ENCODE measurements at regions not wholly inside any gene's neighbourhood (a gene's known extent, or its start where the extent isn't known, plus 50 kb on each side); places are given as distances from the start of the nearest gene placed in this dataset.
"Not testable (repeated sequence)": the region's sequence is repeated elsewhere in the genome, so short reads cannot be mapped to it uniquely, and the experiment has no call there.

DNA sequence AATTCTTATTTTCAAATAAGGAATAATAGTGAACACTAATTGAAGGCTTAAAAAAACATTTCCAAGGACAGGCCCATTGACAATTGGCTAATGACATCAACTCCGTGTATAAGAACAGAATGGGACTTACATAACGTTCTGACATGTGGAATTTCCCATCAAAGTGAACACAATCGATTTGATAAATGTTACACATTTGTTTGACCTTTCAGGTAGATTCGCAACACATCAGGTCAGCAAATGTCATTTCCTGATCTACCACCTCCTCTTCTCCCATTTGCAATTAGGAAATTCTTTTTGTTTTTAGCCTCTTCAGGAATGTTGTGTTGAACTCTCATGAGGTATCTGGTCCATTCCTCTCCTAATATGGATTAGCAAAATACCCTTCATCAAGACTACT, 292.9 kb upstream of the SLC14A2 start:
- no peak for DNase-seq

DNA sequence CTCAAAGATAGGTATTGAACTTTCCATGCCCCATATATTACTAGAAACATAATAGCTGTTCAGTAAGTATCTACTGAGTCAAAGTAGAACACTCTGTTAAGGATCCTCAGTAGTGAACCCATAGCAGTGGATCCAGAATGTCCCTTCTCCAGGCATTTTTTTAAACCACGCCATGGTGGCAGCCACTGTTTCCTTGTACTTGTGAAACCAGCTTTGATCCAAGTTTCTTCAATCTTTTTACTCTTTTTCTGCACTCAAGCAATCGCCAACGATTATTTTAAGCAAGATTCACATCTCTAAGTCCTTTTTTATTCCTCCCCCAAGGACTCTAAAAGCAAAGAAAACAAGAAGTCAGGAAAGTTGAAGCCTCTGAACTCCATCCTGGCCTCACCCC, 291.2 kb upstream of the SLC14A2 start:
- no peak for DNase-seq

DNA sequence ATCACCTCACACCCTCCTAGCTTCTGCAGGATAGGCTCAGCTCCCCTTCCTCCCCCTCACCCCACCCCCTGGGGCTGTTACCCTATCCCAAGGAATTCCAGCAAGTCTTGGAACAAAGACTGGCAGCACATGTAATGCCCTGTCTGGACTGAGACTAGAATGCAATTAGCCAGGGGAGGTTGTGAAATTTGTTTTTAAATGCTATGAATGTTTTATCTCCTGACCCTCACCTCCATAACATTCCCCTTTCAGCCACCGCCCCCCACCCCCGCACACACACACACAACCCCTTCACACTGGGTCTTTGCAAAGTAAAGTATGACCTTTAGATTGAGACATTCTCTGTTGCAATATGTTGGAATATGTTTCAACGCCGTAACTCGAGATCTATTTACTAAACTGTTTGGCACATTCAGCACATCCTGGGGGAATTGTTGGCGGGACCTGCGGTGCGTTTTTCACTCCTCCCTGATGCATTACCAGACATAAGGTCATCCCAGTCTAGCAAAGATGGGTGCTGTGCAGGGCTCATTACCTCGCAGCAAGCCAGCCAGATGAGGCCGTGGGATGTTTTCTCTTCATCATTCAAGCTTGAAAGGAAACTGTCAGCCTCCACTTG, 290.7 kb upstream of the SLC14A2 start:
- DNase-seq, result no peak

DNA sequence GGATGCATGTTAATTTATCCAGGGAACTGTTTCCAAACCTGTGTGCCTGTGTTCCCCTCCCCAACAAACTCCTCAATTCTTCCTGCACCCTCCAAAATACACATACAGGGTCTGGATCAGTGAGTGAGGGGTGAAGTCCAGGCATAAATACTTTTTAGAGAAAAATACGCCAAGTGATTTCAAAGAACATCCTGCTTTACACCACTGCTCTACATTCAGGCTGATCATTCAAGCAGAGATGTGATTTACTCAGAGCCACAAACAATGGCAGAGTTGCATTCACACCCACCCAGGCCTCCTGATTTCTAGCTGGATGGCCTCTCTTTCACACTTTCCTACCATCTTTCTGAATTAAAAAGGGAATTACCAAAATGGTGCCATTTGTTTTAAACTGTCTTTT, 289.5 kb upstream of the SLC14A2 start:
- no peak for DNase-seq

DNA sequence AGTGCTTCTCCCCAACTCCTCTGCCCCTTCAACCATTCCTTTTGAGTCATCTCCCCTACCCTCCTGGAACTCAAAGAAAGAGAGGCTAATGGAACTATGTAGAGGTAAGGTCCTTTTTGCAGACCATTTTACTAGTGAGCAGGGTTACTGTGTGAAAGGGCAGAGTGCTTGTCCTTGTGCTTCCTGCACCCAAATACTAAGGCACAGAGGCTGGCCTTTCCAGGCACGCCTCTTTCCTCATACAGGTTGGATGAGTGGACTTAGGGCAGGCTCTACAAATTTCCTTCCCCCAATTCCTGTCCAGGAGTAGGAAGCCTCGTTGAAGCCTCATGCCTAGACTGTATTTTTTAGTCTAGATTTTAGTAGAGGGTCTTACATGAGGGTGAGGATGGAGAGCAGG, 288.8 kb upstream of the SLC14A2 start:
- no peak for DNase-seq

DNA sequence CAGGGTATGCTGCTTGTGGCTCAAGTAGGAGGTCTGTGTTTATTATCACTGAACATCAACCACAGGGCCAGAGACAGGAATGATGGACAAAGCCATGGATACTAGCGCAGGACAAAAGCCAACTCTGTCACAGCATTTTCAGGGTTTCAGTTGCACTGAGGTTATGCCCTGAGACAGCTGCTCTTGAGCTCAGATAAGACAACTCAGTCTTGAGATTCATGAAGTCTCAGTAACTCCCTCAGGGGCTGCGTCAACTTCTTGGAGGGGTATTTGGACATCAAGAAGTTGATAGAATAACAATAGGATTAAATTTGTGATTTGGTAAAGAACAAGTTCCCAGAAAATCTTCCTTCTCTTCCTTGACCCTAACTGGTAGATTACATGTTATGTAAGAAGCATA, 287.0 kb upstream of the SLC14A2 start:
- no peak for DNase-seq

DNA sequence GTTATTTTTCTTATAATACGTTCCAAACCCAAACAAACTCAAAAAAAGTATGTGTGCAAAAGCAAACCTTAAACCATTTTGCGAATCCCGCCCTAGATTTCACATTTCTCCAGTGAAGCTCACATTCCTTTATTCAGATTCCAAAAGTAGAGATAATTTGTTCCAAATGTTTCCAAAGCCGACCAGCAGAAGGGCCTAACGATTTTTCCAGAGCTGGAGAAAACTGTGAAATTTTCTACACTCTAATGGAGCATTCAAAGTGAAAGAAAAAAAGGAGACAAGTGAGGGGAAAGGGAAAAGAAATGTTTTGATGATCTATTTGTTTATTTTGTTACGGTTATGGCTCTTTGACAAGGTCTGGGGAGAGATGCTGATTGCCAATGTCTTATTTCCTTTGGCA, 286.5 kb upstream of the SLC14A2 start:
- DNase-seq, result no peak

DNA sequence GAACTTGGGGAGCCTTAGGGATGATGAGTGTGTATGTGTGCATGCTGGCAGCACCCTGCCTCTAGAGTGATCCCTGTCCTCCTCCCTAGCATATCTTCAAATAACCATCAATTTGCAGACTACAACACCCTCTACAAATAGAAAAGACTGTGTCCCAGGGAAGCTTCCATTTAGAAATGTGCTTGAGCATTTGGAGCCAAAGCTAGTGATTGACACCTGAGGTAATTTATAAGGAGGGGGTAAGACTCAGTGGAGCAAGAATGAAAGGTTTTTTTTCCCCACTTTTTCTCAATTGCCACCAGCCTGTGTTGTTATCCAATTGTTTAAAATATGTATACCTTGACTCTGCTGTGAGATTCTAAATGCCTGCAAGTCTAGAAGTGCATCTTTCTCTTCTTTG, 286.0 kb upstream of the SLC14A2 start:
- no peak for DNase-seq

DNA sequence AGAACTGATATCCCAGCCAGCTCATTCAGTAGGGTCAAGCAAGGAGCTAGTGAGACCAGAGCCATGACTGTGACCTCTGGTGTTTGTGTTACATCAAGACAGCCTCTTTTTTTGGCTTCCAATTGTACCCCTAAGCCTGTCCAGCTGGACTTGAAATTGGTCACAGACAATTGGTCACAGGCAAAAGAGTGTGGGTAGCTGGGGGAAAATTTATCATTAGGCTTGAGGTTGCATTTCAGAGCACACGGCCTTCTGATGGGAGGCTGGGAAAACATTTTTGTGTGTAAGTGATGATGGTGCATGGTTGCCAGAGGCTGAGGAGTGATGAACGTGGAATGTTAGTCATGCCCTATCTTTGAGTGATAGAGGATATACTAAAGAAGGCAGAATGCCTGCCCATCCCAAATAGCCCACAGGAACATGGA, 285.1 kb upstream of the SLC14A2 start:
- DNase-seq, result no peak

DNA sequence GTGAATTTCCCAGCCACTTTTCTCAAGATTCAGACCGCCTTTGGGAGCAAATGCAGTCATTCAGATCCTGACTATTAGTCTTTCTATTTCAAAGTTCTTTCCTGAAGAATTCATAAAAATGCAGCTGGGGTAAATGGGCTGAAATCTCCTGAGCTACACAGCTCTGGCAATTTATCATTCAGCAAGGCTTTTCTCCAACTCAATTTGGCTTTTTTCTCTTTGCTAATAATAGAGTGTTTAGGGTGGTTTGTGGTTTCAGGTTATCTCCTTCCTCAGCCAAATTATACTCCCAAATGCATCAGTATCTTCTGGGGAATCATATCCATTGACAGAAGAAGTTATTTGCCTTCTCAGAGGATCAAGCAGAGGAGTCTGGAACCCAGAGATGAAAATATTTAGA, 282.4 kb upstream of the SLC14A2 start:
- DNase-seq, result no peak

DNA sequence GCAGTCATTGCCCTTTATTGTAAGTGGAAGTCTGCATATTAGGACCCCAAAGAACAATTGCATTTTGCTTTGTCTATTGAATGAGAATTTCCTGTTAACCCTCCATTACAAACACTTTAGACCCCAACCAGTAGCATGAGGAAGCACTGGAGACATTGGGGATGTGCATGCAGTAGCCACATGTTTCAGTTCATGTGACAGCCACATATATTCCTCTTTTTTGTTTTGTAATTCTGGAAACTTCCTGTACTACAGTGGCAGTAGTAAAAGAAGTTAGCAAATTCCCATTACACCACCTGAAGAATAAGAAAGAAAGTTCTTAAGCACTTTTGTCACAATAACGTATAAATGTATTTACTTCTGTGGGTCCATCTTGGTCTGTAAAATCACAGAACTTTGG, 281.1 kb upstream of the SLC14A2 start:
- DNase-seq, result no peak

DNA sequence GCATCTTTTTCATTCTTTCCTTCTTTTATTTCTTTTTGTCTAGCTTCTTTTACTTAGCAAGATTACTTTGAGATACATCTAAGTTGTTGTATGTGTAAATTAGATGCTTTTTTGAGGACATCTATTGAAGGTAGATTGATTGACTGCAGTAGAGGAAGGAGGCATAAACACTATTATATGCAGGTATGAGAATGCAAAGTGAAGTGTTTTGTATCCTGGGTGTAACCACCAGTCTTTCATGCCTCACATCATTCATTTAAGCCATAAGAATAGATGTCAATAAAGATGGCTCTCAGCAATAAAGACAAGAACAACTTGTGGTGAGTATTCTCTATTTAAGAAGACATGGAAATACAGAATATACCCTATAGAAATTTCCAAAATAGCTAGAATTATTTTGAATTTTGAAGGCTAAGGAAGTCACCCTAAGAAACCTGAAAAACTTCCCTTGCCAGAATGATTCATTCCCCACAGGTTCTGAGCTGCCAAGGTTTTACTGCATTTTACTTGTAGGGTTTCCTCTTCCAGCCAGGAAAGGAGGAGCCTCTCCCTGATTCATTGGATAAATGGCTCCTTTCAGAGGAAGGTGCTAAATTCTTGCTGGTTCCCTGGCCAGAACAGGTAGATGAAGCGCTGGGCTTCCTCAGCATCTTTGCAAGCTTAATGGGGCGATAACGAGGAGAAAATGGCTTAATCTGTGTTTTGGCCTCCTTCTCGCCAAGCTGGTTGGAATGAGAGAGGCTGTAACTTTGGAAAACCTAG, 279.8 kb upstream of the SLC14A2 start:
- DNase-seq, result no peak

DNA sequence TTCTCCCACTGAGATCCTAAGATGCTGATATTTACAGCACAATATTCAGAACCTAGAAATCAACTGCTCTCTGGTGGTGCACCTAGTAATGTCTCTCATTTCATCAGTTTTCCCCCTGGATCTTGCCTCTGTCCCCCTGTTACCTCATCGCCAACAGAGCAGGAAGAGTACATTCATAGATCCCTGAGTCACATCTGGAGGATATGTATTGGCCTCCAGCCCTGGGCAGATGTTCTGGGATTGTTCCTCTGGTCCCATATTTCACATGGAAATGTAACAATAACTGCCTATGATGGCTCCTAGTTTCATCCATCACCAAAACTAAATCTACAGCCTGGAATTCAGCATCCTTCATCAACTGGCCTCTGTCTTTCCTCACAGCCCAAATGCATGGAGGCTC, 278.8 kb upstream of the SLC14A2 start:
- no peak for DNase-seq

DNA sequence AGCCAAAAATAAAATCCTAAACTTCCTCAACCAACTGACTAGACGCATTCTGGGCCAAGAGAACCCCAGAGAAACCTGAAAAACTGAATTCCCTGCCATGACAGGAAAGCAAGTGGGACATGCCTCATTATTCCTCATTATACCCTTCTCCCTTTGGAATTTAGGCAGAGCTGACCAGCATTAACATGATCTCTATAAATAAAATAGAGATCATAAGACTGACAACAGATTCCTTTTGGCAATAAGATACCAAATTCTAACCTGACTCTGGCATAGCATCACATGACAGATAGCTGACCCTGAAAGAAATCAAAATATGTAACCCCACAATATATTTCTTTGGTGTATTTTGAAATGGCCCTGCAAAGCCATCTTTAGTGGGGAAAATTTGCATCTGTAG, 277.8 kb upstream of the SLC14A2 start:
- DNase-seq, result no peak

DNA sequence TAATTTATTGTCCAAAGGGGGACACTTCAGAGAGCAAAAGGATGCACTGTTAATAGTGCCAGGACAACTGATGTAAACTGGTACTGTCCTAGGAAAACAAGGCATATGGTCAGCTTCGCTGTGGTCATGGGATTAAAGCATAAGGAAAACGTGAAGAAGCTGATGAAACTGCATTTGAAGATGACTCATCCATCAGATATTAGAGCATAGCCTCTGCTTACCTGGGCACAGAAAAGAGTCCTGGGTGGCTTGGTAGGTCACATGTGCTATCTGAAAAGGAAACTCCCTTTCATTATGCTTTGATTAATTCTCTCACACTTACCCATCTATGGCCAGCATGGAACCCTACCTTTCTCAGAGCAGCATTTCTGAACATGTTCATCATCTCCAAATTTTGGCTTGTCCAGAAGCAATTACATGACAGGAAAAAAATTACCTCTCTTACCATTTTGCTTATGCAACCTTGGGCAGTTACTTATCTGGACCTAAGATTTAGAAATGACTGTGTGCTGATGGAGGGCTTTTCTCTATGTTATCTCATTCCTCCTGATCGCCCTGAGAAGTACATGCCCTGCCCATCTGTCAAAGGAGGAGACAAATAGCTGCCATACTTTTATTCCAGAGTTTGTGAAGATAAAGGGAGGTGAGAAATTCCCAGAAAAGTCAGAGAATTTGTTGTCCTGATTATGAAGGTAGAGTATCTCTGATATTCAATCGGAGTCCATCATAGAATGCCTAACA, 275.3 kb upstream of the SLC14A2 start:
- DNase-seq, result no peak

DNA sequence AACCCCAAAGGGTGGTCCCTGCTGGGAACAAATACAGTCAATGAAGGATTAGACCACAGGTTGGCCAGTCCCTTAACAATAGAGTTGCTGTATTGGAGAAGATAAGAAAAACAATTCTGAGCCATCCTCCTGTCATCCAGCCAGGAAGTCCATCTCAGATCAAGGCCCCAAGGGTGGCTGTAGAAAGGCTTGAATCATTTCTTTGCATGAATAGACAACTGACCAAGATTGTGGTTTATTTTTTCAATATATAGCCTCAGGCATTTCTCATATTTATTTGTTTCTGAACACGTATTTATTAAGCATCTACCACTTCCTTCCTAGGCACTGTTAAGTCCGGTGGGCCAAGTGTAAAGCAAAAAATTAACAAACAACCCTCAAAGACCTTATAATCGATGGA, 274.4 kb upstream of the SLC14A2 start:
- no peak for DNase-seq

DNA sequence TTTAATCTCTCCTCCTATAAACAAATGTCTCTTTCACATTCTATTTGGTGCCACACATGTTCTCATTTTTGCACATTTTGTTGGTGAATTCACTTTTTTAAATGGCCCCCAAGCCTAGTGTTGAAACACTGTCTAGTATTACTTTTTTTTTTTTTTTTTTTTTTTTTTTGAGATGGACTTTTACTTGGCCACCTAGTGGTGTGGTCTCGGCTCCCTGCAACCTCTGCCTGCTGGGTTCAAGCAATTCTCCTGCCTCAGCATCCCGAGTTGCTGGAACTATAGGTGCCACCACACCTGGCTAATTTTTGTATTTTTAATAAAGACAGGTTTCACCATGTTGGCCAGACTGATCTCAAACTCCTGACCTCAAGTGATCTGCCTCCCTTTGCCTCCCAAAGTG, 273.8 kb upstream of the SLC14A2 start:
- DNase-seq, result no peak

DNA sequence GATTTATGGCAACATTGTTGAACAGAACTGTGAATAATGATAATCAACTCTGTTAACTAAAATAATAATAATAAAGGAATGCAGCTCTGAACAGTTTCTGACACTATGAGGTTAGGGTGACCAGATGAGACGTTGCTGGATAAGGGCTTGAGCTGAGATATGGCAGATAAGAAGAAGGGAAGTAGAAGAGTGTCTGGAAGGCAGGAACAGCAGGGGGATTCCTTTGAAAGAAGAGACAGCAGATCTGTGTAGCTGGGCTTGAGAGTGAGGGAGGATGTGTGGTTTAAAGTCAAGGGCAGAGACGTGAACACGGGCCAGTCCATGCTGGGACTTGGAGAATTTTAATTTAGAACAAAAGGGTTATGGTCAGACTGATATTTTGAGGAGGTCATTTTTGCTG, 273.1 kb upstream of the SLC14A2 start:
- no peak for DNase-seq

DNA sequence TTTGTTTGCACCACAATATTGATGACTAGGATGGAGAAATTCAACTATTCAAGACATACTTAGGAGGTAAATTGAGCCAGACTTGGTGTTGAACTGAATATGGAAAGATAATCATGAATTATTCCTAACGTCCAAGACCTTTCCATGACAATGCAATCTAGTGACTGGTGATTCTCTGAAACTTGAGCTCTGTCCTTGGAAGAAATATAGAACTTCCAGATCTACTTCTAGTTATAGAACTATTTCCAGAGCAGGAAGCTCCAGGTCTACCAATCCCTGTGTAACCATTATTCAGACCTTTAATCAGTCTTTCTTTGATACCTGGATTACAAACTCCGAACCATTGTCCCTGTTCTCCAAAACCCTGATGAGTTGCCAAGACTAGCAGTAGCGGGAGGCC, 272.6 kb upstream of the SLC14A2 start:
- no peak for DNase-seq

DNA sequence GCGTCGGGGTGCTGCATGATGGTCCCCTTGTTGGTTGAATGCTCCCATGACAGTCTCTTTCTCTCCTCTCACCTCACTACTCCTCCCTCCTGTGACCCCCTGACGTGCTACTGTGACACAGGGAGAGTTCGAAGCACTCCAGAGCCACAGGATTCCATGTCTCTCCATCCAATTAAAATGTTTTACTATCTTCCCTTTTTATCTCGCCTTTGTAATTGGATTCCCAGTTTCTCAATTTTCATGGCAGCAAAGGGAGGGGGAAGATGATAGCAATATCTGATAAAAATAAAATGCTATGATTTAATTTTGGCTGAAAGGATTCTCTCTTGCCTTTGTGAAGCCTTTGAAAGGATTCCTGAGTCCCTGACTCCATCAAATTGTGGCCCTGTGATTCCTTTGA, 271.9 kb upstream of the SLC14A2 start:
- DNase-seq, result no peak

DNA sequence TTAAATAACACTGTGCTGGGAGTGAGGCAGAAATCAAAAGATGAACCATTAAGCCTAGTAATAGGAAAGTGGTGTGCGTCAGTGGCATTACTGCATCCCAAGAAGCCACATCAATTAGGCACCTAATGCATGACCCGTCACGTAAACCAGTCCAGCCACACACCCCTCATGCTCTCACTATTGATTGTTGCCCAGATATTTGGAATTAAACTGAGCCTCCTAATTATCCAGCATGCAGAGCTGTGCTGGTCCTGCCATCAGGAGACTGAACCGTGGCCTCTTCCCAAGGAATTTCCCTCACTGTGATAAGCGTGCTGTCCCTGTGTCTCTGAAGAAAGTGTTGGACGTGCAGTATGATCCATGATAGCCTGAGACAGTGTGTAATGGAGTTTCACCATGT, 270.6 kb upstream of the SLC14A2 start:
- not testable (repeated sequence) for DNase-seq

DNA sequence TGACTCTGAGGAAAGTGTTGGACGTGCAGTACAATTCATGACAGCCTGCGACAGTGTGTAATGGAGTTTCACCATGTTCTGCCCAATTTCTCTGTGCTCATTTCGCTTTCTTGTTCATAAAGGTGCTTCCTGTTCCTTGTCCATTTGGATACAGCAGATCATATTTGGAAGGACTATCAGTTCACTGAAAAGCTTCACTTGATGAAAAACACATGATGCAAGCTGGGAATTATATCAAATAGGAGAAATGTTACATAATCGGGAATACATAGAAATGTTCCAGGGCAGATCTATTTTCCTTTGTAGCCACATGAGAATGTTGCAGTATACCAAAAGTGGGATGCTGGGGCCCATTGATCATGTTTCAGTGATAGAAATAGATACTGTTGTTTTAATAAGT, 266.3 kb upstream of the SLC14A2 start:
- DNase-seq, result no peak

DNA sequence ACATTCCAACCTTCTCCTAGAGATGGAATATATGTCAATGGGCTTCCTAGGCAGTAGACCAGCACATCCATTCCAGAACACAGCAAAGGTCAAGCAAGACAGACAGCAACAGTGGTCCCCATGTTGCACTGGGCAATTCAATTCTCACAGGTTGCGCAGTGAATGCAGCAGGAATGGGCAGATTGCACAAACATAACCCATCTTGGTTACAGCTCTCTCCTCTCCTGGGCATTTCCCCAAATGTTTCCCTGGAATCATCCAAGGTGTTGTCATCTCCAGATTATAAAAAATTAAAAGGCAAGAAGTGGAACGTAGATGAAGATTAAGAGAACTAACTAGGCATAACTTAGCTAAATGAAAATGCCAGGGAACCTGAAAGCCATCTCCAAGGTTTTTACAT, 265.8 kb upstream of the SLC14A2 start:
- no peak for DNase-seq

DNA sequence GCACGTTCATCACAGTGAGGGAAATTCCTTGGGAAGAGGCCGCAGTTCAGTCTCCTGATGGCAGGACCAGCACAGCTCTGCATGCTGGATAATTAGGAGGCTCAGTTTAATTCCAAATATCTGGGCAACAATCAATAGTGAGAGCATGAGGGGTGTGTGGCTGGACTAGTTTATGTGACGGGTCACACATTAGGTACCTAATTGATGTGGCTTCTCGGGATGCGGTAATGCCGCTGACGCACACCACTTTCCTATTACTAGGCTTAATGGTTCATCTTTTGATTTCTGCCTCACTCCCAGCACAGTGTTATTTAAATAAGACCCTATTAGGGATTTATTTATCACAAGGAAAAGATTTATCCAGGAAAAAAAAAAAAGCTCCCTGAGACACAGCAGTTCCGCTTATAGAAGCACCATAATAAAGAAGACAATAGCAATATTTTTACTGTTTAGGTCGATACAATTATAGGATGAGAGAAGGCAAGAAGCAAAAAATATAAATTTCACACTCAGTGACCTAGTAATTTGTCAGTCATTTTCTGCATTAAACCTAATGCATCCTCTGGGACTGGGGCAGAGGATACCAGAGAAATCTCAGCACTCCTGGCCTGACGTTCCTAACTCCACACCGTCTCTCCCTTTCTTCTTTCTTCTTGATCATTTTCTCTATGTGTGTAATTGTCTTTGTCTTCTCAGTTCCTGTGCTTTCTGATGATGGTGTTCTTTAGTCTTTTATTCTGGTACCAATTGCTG, 264.7 kb upstream of the SLC14A2 start:
- no peak for DNase-seq

Data from activated CD4-positive, alpha-beta T cell treated with anti-CD3 and anti-CD28 coated beads, Interleukin-10, Interleukin-2, amounts not matched to agents 100 ng/mL and 50 ng/mL, durations not matched to agents 16 hours and 8 hours (primary cell).